GM12865 (cell line): ENCODE measurements at regions not wholly inside any gene's neighbourhood (a gene's known extent, or its start where the extent isn't known, plus 50 kb on each side); places are given as distances from the start of the nearest gene placed in this dataset.
A peak's percentile ranks its signal among the peaks of the same experiment; 100 is the strongest.

ENCODE experiments used
- DNase-seq: peaks from one replicate; pipeline ENCODE4 v3.0.0; 2010; ENCODE audit warnings: low read depth
- H3K4me3 ChIP-seq: 2 replicates; pipeline ENCODE4 v1.5.1; 2011; ENCODE audit warnings: mild to moderate bottlenecking, low read depth, low read length, control low read depth
- CTCF ChIP-seq: IDR thresholded peaks from 2 replicates; pipeline ENCODE4 v1.5.1; 2011; ENCODE audit warnings: low read length, control low read depth, low read depth, inconsistent platforms; ENCODE audit not compliant: insufficient read depth; ENCODE audit errors: missing control alignments

DNA sequence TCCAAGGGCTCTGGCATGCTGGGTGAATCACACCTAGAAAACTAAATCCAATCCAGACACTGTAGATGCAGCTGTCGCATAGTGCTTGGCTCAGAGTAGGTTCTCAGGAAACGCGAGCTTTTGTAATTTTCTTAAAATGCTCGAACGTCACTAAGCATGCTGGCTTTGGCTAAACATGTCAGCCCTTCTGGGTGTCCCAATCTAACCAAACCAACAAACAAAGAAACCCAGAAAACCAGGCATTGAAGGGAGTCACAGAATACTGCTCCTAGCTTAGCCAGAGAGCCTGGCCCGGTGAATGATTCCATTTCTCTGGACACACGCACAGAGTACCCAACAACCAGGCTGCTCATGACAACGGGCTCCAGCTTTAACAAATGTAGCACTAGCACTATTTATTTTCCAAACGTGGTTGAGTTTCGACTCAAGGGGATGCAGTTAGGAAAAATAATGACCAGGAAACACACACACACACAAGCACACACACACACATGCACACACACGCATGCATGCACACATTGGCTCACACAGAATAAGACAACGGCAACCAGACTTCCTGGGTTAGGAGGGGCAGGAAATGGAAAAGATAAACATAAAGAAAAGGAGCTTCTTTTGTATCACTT lies 492.6 kb downstream of the MIAT start:
- no peak for TF ChIP-seq CTCF
- no peak for DNase-seq
- no peak overlapping the region for H3K4me3 ChIP-seq

DNA sequence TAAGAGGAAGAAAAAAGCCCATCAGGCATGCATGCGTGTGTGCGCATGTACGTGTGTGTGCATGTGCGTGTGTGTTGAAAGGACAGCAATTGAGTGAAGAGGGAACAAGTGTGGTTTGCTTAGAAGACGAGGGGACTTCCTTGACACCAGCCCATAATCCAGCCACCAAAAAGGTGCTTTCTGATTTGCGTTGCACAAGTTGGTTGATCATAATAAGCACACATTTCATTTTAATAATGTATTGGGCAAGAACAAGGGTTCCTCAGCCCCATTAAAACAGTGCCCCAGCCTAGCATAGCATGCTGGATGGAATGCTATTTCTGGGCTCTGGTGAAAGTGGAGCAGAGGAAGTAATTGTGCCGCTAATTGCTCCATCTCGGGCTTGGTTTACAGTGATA lies 493.2 kb downstream of the MIAT start:
- peak; percentile 1 for DNase-seq
- no peak for TF ChIP-seq CTCF
- no peak overlapping the region for H3K4me3 ChIP-seq

GRCh38 chr22:27151407-27151806 lies 494.0 kb downstream of the MIAT start:
- DNase-seq = no peak
- no peak for TF ChIP-seq CTCF
- H3K4me3 ChIP-seq = no peak overlapping the region

- H3K4me3 ChIP-seq = no peak overlapping the region
- TF ChIP-seq CTCF = no peak
- DNase-seq = no peak
Observed at GRCh38 chr22:27152033-27152432, 494.6 kb downstream of the MIAT start.

GRCh38 chr22:27152883-27153282 lies 495.5 kb downstream of the MIAT start:
- no peak for DNase-seq
- TF ChIP-seq CTCF = no peak
- H3K4me3 ChIP-seq = no peak overlapping the region

GRCh38 chr22:27153386-27153785 lies 496.0 kb downstream of the MIAT start:
- TF ChIP-seq CTCF = no peak
- no peak for DNase-seq
- no peak overlapping the region for H3K4me3 ChIP-seq

- no peak for TF ChIP-seq CTCF
- H3K4me3 ChIP-seq = no peak overlapping the region
- DNase-seq = no peak
Observed at GRCh38 chr22:27154717-27155116, 497.3 kb downstream of the MIAT start.
